GM21737 (cell line): ENCODE measurements at regions not wholly inside any gene's neighbourhood (a gene's known extent, or its start where the extent isn't known, plus 50 kb on each side); places are given as distances from the start of the nearest gene placed in this dataset.

Source experiments
- ATAC-seq: cut with Tn5 transposase; IDR thresholded peaks from one replicate; pipeline ENCODE4 v1.9.1; 2021; ENCODE audit warnings: mild to moderate bottlenecking, moderate library complexity; ENCODE audit not compliant: unreplicated experiment

DNA sequence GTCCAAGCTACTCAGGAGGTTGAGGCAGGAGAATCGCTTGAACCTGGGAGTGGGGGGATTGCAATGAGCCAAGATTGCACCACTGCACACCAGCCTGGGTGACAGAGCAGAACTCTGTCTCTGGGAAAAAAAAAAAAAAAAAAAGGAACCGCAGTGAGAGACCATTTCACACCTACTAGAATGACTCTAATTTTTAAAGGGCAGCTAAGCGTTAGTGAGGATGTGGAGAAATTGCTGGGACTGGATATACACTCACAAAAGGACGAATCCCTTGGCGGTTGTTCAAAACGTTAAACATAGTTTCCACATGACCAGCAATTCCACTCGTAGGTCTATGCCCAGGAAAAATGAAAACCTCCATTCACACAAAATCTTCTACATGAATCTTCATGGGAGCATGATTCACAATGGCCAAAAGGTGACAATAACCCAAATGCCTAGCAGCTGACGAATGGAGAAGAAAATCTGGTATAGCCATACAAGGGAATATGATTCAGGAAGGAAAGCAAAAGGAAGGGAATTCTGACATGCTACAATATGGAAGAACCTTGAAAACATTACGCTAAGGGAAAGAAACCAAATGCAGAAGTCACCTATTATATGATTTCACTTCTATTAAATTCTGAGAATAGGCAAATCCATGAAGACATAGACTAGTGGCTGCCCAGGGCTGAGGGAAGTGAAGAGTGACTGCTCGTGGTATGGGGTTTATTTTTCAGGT lies 127.0 kb downstream of the CHSY1 start:
- no peak for ATAC-seq

DNA sequence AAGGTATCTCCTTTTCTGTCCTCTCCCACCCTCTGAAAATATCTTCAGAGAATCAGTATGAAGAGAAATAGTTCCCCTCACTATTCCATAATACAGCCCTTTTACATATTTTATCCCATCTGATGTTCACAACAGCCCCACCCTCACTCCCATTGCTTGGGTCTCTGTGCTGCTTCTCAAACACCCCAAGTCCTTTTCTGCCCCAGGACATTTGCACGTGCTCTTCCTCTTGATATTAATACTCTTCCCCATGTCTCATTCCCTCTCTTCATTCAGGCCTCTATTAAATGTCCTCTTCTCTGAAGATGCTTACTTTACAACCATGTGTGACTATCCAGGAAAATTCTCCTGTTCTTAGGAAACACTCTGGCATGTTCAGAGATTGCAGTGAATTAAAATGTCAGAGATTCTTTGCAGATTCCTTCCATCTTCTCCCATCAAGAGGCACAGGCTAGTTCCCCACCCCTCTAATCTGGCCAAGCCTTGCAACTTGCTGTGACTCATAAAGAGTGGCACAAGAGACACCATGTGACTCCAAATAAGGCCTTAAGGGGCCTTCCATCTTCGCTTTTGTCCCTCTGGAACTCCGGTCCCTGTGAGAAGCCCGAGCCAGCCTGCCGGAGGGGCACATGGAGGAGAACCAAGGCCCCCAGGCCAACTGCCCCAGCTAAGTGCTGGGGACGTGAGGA lies 128.5 kb downstream of the CHSY1 start:
- ATAC-seq, result no peak

- ATAC-seq, result no peak
These were observed 129.0 kb downstream of the CHSY1 start for GRCh38 chr15:101122806-101123205.

- ATAC-seq, result no peak
These were observed 129.6 kb downstream of the CHSY1 start for GRCh38 chr15:101122266-101122665.

GRCh38 chr15:101121511-101122090 lies 130.2 kb downstream of the CHSY1 start:
- peak; percentile 66 for ATAC-seq

DNA sequence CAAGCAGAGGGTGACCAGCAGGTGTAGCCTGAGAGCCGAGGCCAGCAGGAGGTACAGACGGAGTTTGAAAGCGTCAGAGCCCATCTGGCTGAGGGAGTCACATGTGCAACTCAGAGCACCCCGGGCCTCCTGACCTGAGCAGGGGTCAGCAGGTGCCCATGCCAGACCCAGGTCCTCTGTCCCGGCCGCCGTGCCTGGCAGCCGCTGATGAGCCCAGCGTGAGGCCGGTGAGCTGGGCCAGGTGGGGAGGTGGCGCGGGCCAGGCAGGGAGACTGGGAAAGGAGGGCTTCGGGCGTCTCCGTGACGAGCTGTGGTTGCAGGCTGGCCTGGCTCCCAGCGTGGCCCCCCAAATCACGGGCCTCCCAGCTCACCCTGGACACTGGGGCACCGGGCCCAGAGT lies 130.9 kb downstream of the CHSY1 start:
- ATAC-seq, result no peak

GRCh38 chr15:101120473-101120872 lies 131.4 kb downstream of the CHSY1 start:
- ATAC-seq, result no peak
